ENCODE measurements at regions not wholly inside any gene's neighbourhood (a gene's known extent, or its start where the extent isn't known, plus 50 kb on each side); places are given as distances from the start of the nearest gene placed in this dataset.
A peak's percentile ranks its signal among the peaks of the same experiment; 100 is the strongest.
"Not testable (repeated sequence)": the region's sequence is repeated elsewhere in the genome, so short reads cannot be mapped to it uniquely, and the experiment has no call there.

DNA sequence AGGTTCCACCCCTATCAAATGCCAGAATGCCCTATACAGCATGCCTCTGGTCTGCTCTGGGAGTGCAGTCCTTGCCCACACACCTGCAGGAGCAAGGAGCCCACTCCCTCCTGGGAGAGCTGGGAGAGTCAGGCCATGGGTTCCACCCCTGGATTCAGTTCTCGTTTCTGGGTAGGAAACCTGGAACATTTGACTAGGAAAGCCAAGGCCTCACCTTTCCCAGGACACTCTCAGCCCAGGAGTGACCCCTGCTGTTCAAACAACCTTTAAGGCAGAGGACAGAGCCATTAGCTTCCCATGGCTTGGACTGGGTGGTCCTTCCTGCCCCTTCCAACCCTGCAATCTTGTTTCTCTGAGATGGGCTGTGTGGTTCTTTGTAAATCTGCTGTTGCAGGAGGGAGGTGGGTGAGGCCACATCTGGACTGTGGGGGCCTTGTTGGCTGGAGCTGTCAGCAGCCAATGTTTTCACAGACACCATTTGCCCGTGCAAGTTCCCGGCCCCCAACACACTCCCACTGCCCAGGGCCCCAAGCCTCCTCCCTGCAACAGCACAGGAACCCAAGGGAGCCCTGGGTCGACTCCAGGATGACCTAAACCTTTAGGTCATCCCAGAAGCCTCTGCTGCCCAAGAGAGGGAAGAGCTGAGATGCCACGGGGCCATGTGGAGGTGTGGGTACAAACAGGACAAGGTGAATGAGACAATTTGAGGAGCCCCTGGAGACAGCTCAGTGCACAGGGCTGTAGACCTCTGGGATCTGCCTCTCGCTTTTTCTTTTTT lies 104.4 kb downstream of the PJA1 start:
- Histone ChIP-seq H3K27me3 (ENCODE audit: control insufficient read depth in 3 of 3, insufficient read depth in 3 of 3, low read length in 2 of 3) (no peaks in the 10 kb centered on the region), H3K4me3 (no peak overlapping the region), H3K36me3 (ENCODE audit: control insufficient read depth in 4 of 4, insufficient read depth in 4 of 4, low read length in 4 of 4) (no peaks in the 10 kb centered on the region), H3K27ac (ENCODE audit: low read depth in 1 of 2, low read length in 1 of 2) (no peak overlapping the region), H3K4me1 (ENCODE audit: control insufficient read depth in 5 of 5, insufficient read depth in 5 of 5, low read length in 5 of 5) (peaks cover 0 to 13% (median 0%) of the 10 kb centered on the region in 5 donors), H3K9ac (ENCODE audit: insufficient read depth in 1 of 2, low read length in 2 of 2) (no peak overlapping the region), H3K9me3 (ENCODE audit: control insufficient read depth in 4 of 4, insufficient read depth in 3 of 4, low read length in 3 of 4) (peaks cover 0 to 14% (median 0%) of the 10 kb centered on the region in 4 donors)
- WGBS, 2 donors = 54 to 63% methylated on average over 6 of the region's 6 CpGs
- ATAC-seq (ENCODE audit: insufficient read depth, low FRiP score) (no peak), DNase-seq (peak; percentile 34 to 66 (median 56))
- TF ChIP-seq, protein P1, sequence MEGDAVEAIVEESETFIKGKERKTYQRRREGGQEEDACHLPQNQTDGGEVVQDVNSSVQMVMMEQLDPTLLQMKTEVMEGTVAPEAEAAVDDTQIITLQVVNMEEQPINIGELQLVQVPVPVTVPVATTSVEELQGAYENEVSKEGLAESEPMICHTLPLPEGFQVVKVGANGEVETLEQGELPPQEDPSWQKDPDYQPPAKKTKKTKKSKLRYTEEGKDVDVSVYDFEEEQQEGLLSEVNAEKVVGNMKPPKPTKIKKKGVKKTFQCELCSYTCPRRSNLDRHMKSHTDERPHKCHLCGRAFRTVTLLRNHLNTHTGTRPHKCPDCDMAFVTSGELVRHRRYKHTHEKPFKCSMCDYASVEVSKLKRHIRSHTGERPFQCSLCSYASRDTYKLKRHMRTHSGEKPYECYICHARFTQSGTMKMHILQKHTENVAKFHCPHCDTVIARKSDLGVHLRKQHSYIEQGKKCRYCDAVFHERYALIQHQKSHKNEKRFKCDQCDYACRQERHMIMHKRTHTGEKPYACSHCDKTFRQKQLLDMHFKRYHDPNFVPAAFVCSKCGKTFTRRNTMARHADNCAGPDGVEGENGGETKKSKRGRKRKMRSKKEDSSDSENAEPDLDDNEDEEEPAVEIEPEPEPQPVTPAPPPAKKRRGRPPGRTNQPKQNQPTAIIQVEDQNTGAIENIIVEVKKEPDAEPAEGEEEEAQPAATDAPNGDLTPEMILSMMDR (IDR thresholded peaks at IDR 0.05; ENCODE audit: control extremely low read depth, extremely low read depth) = no peak

GRCh38 chrX:69055193-69055592 lies 110.1 kb downstream of the PJA1 start:
- TF ChIP-seq, protein P1 (IDR thresholded peaks at IDR 0.05; ENCODE audit: control extremely low read depth, extremely low read depth) = no peak
- WGBS, 2 donors = 88 to 97% methylated on average over 3 of the region's 3 CpGs
- Histone ChIP-seq H3K27me3 (ENCODE audit: control insufficient read depth in 3 of 3, insufficient read depth in 3 of 3, low read length in 2 of 3) (no peaks in the 10 kb centered on the region), H3K36me3 (ENCODE audit: control insufficient read depth in 4 of 4, insufficient read depth in 4 of 4, low read length in 4 of 4) (no peaks in the 10 kb centered on the region), H3K27ac (ENCODE audit: low read depth in 1 of 2, low read length in 1 of 2) (no peak overlapping the region), H3K4me1 (ENCODE audit: control insufficient read depth in 5 of 5, insufficient read depth in 5 of 5, low read length in 5 of 5) (peaks cover 0 to 5% (median 0%) of the 10 kb centered on the region in 5 donors), H3K9ac (ENCODE audit: insufficient read depth in 1 of 2, low read length in 2 of 2) (no peak overlapping the region), H3K4me3 (no peak overlapping the region), H3K9me3 (ENCODE audit: control insufficient read depth in 4 of 4, insufficient read depth in 3 of 4, low read length in 3 of 4) (peaks cover 0 to 6% (median 0%) of the 10 kb centered on the region in 4 donors)
- ATAC-seq (ENCODE audit: insufficient read depth, low FRiP score) (no peak), DNase-seq (peak in 1 of 3 donors; percentile 3)

GRCh38 chrX:69054497-69054896 lies 110.8 kb downstream of the PJA1 start:
- not testable (repeated sequence) for H3K27ac ChIP-seq (ENCODE audit: low read depth in 1 of 2, low read length in 1 of 2); H3K9ac ChIP-seq (ENCODE audit: insufficient read depth in 1 of 2, low read length in 2 of 2); H3K4me1 ChIP-seq (ENCODE audit: control insufficient read depth in 5 of 5, insufficient read depth in 5 of 5, low read length in 5 of 5); H3K9me3 ChIP-seq (ENCODE audit: control insufficient read depth in 4 of 4, insufficient read depth in 3 of 4, low read length in 3 of 4); DNase-seq; H3K4me3 ChIP-seq; H3K36me3 ChIP-seq (ENCODE audit: control insufficient read depth in 4 of 4, insufficient read depth in 4 of 4, low read length in 4 of 4); H3K27me3 ChIP-seq (ENCODE audit: control insufficient read depth in 3 of 3, insufficient read depth in 3 of 3, low read length in 2 of 3); ATAC-seq (ENCODE audit: insufficient read depth, low FRiP score)
- WGBS, 2 donors = 82 to 93% methylated on average over 2 to 3 of the region's 3 CpGs

- H3K9ac ChIP-seq (ENCODE audit: insufficient read depth in 1 of 2, low read length in 2 of 2) = no peak overlapping the region
- H3K9me3 ChIP-seq (ENCODE audit: control insufficient read depth in 4 of 4, insufficient read depth in 3 of 4, low read length in 3 of 4) = peaks cover 0 to 8% (median 0%) of the 10 kb centered on the region in 4 donors
- WGBS, 2 donors = 77 to 87% methylated on average over 3 of the region's 3 CpGs
- ATAC-seq (ENCODE audit: insufficient read depth, low FRiP score) (no peak), DNase-seq (peak in 1 of 3 donors; percentile 2)
- no peak overlapping the region for H3K27ac ChIP-seq (ENCODE audit: low read depth in 1 of 2, low read length in 1 of 2)
- no peaks in the 10 kb centered on the region for H3K4me1 ChIP-seq (ENCODE audit: control insufficient read depth in 5 of 5, insufficient read depth in 5 of 5, low read length in 5 of 5)
- H3K4me3 ChIP-seq = no peak overlapping the region
- H3K36me3 ChIP-seq (ENCODE audit: control insufficient read depth in 4 of 4, insufficient read depth in 4 of 4, low read length in 4 of 4) = no peaks in the 10 kb centered on the region
- TF ChIP-seq, protein P1 (IDR thresholded peaks at IDR 0.05; ENCODE audit: control extremely low read depth, extremely low read depth) = no peak
- peaks cover 0 to 5% (median 0%) of the 10 kb centered on the region in 3 donors for H3K27me3 ChIP-seq (ENCODE audit: control insufficient read depth in 3 of 3, insufficient read depth in 3 of 3, low read length in 2 of 3)
Observed at GRCh38 chrX:69051901-69052300, 113.4 kb downstream of the PJA1 start.
